ENCODE measurements at regions not wholly inside any gene's neighbourhood (a gene's known extent, or its start where the extent isn't known, plus 50 kb on each side); places are given as distances from the start of the nearest gene placed in this dataset.

- no peak for TF ChIP-seq CTCF (IDR thresholded peaks at IDR 0.05)
- TF ChIP-seq POLR2A (IDR thresholded peaks at IDR 0.05) = no peak
- TF ChIP-seq EP300 (IDR thresholded peaks at IDR 0.05; ENCODE audit: low read depth) = no peak
Measured at GRCh38 chr11:92909214-92909613, 60.2 kb upstream of the MTNR1B start.

Data from transverse colon (tissue), 3 donors.